SK-N-SH (cell line): ENCODE measurements at regions not wholly inside any gene's neighbourhood (a gene's known extent, or its start where the extent isn't known, plus 50 kb on each side); places are given as distances from the start of the nearest gene placed in this dataset.

Source experiments
- JUND ChIP-seq: IDR thresholded peaks from 2 replicates; pipeline ENCODE4 v1.4.0; 2012
- MAX ChIP-seq: IDR thresholded peaks from 2 replicates; pipeline ENCODE4 v1.4.0; 2012; ENCODE audit warnings: low read depth
- USF1 ChIP-seq: IDR thresholded peaks from 2 replicates; pipeline ENCODE4 v1.4.0; 2012; ENCODE audit warnings: low read depth, borderline replicate concordance

- no peak for TF ChIP-seq USF1
- TF ChIP-seq MAX: no peak
- TF ChIP-seq JUND: no peak
Measured at GRCh38 chr13:33541962-33542308, 256.4 kb upstream of the STARD13 start.
